AG09319 (cell line): ENCODE measurements at regions not wholly inside any gene's neighbourhood (a gene's known extent, or its start where the extent isn't known, plus 50 kb on each side); places are given as distances from the start of the nearest gene placed in this dataset.

Experiments
- DNase-seq: peaks from one replicate; pipeline ENCODE4 v3.0.0-alpha.2; 2010; ENCODE audit warnings: low read depth; ENCODE audit errors: extremely low read depth
- TF ChIP-seq, protein P1 (sequence below): IDR thresholded peaks from 2 replicates; pipeline ENCODE4 v1.5.1; 2011; ENCODE audit warnings: low read depth, mild to moderate bottlenecking, inconsistent platforms, low read length, moderate library complexity

DNA sequence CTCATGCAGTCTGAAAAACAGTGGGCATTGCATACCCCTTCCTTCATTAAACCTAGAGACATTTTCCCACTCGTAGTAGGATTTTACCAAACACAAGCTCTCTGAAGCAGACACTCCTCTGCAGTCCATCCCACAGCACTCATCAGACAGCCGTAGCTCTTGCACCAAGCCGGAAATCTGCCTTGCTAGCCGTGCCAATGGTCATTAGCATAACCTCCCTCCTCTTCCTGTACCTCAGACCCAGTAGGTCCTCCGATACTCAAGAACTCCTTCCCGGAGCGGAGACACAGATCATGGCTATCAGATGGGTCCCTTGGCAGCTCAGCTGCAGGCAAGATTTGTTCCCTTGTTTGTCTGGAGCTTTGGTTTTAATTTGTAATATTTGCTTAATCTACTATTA lies 483.1 kb upstream of the PSMD7 start:
- TF ChIP-seq, protein P1, sequence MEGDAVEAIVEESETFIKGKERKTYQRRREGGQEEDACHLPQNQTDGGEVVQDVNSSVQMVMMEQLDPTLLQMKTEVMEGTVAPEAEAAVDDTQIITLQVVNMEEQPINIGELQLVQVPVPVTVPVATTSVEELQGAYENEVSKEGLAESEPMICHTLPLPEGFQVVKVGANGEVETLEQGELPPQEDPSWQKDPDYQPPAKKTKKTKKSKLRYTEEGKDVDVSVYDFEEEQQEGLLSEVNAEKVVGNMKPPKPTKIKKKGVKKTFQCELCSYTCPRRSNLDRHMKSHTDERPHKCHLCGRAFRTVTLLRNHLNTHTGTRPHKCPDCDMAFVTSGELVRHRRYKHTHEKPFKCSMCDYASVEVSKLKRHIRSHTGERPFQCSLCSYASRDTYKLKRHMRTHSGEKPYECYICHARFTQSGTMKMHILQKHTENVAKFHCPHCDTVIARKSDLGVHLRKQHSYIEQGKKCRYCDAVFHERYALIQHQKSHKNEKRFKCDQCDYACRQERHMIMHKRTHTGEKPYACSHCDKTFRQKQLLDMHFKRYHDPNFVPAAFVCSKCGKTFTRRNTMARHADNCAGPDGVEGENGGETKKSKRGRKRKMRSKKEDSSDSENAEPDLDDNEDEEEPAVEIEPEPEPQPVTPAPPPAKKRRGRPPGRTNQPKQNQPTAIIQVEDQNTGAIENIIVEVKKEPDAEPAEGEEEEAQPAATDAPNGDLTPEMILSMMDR: no peak
- no peak for DNase-seq

DNA sequence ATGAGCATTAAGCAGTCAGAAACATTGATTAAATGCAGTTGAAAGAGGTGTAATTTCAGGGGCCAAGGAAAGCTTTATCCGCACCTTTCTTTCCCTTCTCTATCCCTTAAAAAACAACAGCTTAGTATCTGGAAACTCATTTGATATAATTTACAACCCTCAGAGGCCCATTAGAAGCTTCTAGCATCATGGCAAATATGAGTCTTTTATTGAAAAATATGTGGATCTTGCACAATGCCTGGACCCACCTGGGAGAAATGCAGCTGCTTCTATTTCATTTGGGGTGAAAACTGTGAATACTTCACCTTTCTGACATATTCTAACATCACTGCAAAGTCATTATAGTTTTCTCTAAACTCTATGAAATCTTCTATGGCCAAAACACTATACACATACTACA lies 492.2 kb upstream of the PSMD7 start:
- DNase-seq: no peak
- TF ChIP-seq, protein P1: no peak

DNA sequence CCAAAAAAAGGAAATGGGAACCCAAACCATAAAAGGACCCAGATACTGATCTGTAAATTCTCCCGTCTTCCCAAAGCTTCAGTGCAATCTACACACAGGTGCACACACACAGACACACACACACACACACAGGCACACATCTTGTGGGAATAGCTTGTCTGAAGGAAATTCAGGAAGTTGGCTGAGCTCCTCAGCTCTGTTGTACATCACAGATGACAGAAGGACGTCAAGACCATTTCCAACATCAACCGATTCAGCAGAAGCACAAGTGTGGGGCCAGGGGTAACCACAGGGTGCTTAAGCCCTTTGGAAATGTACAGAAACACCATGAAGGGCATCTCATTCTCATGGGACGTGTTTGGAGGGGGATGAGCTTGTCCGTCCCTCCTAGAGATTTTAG lies 498.1 kb upstream of the PSMD7 start:
- TF ChIP-seq, protein P1: no peak
- DNase-seq: no peak

DNA sequence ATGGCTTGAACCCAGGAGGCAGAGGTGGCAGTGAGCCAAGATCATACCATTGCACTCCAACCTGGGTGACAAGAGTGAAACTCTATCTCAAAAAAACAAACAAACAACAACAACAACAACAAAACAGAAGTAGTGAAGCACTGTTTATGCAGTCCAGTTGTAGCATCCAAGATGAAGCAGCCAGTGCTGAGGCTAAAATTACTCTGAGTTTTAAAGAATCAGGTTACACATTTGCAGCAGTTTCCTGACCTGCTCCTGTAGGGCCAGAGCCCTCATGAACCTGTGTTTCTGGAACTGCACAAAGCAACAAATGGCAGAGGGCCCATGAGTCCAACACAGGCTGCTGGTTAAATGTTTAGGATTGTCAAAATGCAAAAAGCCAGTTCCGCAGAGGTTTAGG lies 499.5 kb upstream of the PSMD7 start:
- TF ChIP-seq, protein P1: no peak
- no peak for DNase-seq

DNA sequence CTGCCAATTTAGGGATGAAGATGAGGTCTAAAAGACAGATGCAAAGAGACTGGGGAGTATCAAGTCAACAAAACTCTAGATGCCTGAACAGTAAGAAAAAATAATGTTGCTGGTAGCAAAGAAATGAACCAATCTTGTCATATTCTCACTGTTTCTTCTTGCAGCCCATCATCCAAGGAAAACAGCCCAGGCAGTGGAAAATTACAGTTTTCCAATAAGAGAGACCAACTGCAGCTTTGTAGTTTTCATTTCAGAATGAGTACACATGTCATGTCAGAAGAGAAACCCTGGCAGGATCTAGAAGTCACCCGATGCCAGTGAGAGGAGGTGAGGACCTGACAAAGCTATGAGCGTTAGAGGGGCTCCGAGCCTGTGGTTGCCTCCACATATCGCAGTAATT lies 500.4 kb upstream of the PSMD7 start:
- TF ChIP-seq, protein P1: no peak
- DNase-seq: no peak

DNA sequence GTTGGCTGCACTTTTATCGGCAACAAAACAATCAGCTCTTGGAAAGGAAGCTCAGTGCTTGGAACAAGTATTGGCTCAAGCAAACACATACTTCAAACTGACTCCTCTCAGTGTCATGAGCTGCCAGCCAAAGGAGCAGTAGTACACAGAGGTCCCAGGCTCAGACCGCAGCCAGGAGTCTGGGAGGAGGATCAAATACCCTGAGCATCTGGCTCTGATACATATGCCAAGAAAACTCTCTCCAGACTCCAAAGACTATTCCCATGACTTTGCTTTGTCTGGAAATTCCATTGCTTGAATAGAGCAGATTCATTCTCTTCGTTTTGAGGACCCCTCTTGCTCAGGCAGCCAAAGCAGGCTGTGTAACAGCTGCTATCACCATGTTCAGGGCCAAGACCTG lies 501.6 kb upstream of the PSMD7 start:
- no peak for DNase-seq
- TF ChIP-seq, protein P1: no peak

DNA sequence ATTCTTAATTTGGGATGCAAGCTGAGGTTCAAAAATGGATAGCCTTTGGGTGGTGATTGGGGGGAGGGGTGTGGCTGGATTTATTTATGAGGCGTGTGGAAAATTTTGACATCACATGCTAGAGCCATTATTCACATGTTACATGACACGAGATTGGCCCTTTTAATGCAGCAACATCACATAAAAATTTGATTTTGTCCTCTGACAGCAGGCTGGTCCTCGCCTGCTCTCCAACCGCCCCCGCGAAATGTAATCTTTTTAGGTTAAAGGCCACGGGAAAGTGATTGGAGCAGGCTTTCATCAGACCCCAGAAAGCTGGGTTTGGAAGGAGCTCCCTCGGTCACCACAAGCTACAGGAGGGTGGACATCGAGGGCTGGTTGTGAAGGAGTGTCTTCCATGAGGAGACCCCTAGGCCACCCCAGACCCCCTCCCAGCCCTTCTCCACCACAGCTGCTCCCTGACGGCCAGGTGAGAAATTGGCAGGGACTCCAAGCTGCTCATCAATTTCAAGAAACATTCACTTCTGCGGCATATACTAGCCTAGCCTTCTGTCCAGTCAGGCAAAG lies 502.7 kb upstream of the PSMD7 start:
- TF ChIP-seq, protein P1: no peak

More for the DNA sequence above, 502.7 kb upstream of the PSMD7 start:
- no peak for DNase-seq
